ENCODE measurements at regions not wholly inside any gene's neighbourhood (a gene's known extent, or its start where the extent isn't known, plus 50 kb on each side); places are given as distances from the start of the nearest gene placed in this dataset.

DNA sequence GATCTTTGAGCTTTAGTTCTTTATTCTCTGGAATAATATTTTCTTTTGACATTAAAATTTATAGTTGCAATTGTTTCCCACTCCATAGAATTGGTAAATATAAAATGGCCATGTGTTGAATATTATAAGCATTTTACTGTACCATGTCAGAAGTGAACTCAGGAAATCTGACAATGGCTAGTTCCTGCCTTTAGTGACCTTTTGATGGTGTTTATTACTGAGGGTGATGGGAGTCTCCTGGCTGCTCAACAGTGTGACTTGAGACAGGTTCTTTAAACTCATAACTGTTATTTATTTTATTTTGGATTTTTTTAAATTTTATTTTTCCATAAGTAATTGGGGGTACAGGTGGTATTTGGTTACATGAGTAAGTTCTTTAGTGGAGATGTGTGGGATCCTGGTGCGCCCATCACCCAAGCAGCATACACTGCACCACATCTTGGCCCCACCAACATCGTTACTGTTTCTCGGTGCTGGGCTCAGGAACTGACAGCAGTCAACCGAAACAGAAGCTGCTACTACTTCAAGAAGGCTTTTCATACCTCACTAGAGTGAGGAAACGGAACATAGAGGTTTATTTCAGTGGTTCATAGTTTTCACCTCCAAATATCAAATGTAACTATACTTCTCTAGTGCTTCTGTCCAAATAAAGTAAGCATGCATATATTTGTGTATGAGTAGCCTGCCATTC, 90.4 kb downstream of the PLEKHG1 start:
- no peak for TF ChIP-seq EZH2phosphoT487 (IDR thresholded peaks at IDR 0.05; ENCODE audit: borderline replicate concordance, low read length)
- no peak for TF ChIP-seq EZH2 (IDR thresholded peaks at IDR 0.05; ENCODE audit: low read length, unreplicated experiment)
- TF ChIP-seq, protein P1, sequence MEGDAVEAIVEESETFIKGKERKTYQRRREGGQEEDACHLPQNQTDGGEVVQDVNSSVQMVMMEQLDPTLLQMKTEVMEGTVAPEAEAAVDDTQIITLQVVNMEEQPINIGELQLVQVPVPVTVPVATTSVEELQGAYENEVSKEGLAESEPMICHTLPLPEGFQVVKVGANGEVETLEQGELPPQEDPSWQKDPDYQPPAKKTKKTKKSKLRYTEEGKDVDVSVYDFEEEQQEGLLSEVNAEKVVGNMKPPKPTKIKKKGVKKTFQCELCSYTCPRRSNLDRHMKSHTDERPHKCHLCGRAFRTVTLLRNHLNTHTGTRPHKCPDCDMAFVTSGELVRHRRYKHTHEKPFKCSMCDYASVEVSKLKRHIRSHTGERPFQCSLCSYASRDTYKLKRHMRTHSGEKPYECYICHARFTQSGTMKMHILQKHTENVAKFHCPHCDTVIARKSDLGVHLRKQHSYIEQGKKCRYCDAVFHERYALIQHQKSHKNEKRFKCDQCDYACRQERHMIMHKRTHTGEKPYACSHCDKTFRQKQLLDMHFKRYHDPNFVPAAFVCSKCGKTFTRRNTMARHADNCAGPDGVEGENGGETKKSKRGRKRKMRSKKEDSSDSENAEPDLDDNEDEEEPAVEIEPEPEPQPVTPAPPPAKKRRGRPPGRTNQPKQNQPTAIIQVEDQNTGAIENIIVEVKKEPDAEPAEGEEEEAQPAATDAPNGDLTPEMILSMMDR (conservative IDR thresholded peaks at IDR 0.05; ENCODE audit: low read depth, low read length) = no peak
- Histone ChIP-seq H3K4me1 (ENCODE audit: insufficient read depth, low read length) (no peaks in the 10 kb centered on the region), H3K27me3 (ENCODE audit: low read length) (no peaks in the 10 kb centered on the region), H4K20me1 (ENCODE audit: low read length) (no peaks in the 10 kb centered on the region), H3K36me3 (ENCODE audit: low read depth, low read length) (no peaks in the 10 kb centered on the region), H3K9me3 (ENCODE audit: low read length) (no peaks in the 10 kb centered on the region), H3K9ac (ENCODE audit: low read length) (no peak overlapping the region), H2AFZ (ENCODE audit: low read length) (no peak overlapping the region), H3K9me2 (replicated peaks; ENCODE audit: low read length) (no peaks in the 10 kb centered on the region), H3K27ac (ENCODE audit: low read length) (no peak overlapping the region), H3K4me3 (ENCODE audit: low read length) (no peak overlapping the region), H3F3A (ENCODE audit: low read length, unreplicated experiment) (no peaks in the 10 kb centered on the region), H3K4me2 (ENCODE audit: low read length) (no peak overlapping the region), H3K79me2 (ENCODE audit: low read length) (no peaks in the 10 kb centered on the region)
- no peak for DNase-seq
- ChIA-PET POLR2A (ENCODE audit: unreplicated experiment) (no interaction called here), CTCF (no interaction called here)
- no peak for ATAC-seq
- no TSS peak for BruUV-seq (replicated peaks)
- intact Hi-C loops (cut with micrococcal nuclease) = no loop called here

DNA sequence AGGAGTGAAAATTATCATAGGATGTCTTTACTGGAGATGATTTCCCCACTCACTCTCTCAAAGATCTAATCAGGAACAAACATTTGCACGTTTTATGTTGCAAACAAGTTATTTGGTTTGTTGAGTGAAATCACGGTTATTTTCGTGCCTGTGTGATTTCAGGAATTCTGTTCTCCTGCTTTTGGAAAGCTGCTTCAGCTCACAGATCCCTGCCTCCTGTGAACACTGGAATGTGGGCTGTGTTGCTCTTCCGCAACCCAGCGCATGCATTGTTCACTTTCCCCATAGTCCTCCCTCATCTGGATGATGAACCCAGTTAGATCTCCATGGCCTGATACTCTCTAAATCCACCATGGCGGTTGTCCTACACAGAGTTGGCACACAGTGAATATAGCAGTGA, 91.0 kb downstream of the PLEKHG1 start:
- intact Hi-C loops (cut with micrococcal nuclease) = no loop called here
- H3K27me3 ChIP-seq (ENCODE audit: low read length) = no peaks in the 10 kb centered on the region
- H3K9me2 ChIP-seq (replicated peaks; ENCODE audit: low read length) = no peaks in the 10 kb centered on the region
- no peak for DNase-seq
- no peaks in the 10 kb centered on the region for H4K20me1 ChIP-seq (ENCODE audit: low read length)
- no TSS peak for BruUV-seq (replicated peaks)
- no peak overlapping the region for H2AFZ ChIP-seq (ENCODE audit: low read length)
- no peaks in the 10 kb centered on the region for H3F3A ChIP-seq (ENCODE audit: low read length, unreplicated experiment)
- H3K36me3 ChIP-seq (ENCODE audit: low read depth, low read length) = no peaks in the 10 kb centered on the region
- no peak overlapping the region for H3K4me3 ChIP-seq (ENCODE audit: low read length)
- H3K4me2 ChIP-seq (ENCODE audit: low read length) = no peak overlapping the region
- ATAC-seq = no peak
- CTCF ChIA-PET = no interaction called here
- H3K27ac ChIP-seq (ENCODE audit: low read length) = no peak overlapping the region
- TF ChIP-seq, protein P1 (conservative IDR thresholded peaks at IDR 0.05; ENCODE audit: low read depth, low read length) = no peak
- TF ChIP-seq EZH2phosphoT487 (IDR thresholded peaks at IDR 0.05; ENCODE audit: borderline replicate concordance, low read length) = no peak
- TF ChIP-seq EZH2 (IDR thresholded peaks at IDR 0.05; ENCODE audit: low read length, unreplicated experiment) = no peak
- H3K9ac ChIP-seq (ENCODE audit: low read length) = no peak overlapping the region
- peaks cover 3% of the 10 kb centered on the region; the same call in 1 of the 2 replicates for H3K4me1 ChIP-seq (ENCODE audit: insufficient read depth, low read length)
- no peaks in the 10 kb centered on the region for H3K9me3 ChIP-seq (ENCODE audit: low read length)
- POLR2A ChIA-PET (ENCODE audit: unreplicated experiment) = no interaction called here
- no peaks in the 10 kb centered on the region for H3K79me2 ChIP-seq (ENCODE audit: low read length)

DNA sequence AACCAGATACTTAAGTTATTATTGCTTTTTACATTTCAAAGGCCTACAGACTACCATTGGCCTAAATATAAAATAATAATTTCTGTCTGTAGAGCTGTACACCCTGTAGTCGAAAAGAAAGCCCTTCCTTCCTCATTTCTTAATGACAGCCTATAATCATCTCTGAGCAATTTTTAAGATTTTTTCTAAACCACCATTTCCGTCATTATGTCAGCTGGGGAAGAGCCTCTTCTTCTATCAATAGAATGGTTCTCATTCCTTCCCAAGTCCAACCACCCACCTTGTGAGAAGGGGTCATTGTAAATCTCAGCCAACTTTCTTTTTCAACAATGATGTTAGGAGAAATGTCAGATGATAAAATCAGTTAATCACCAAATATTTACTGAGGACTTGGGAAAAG, 91.8 kb downstream of the PLEKHG1 start:
- H3K4me1 ChIP-seq (ENCODE audit: insufficient read depth, low read length) = peaks cover 5% of the 10 kb centered on the region; the same call in 1 of the 2 replicates
- no peak overlapping the region for H3K4me2 ChIP-seq (ENCODE audit: low read length)
- intact Hi-C loops (cut with micrococcal nuclease) = no loop called here
- H3K27me3 ChIP-seq (ENCODE audit: low read length) = no peaks in the 10 kb centered on the region
- H3K9me2 ChIP-seq (replicated peaks; ENCODE audit: low read length) = no peaks in the 10 kb centered on the region
- no peaks in the 10 kb centered on the region for H3F3A ChIP-seq (ENCODE audit: low read length, unreplicated experiment)
- DNase-seq (no peak), ATAC-seq (no peak)
- no peak overlapping the region for H3K27ac ChIP-seq (ENCODE audit: low read length)
- CTCF ChIA-PET = no interaction called here
- H4K20me1 ChIP-seq (ENCODE audit: low read length) = no peaks in the 10 kb centered on the region
- no peak overlapping the region for H3K4me3 ChIP-seq (ENCODE audit: low read length)
- no peak for TF ChIP-seq EZH2phosphoT487 (IDR thresholded peaks at IDR 0.05; ENCODE audit: borderline replicate concordance, low read length)
- H3K9ac ChIP-seq (ENCODE audit: low read length) = no peak overlapping the region
- no peaks in the 10 kb centered on the region for H3K36me3 ChIP-seq (ENCODE audit: low read depth, low read length)
- no peaks in the 10 kb centered on the region for H3K79me2 ChIP-seq (ENCODE audit: low read length)
- POLR2A ChIA-PET (ENCODE audit: unreplicated experiment) = interaction anchor here (0.6 kb wide), 1 partner anchor 114 kb away, joined by 6 read pairs; no protein-coding TSS in a partner anchor
- no peak overlapping the region for H2AFZ ChIP-seq (ENCODE audit: low read length)
- BruUV-seq (replicated peaks) = no TSS peak
- H3K9me3 ChIP-seq (ENCODE audit: low read length) = no peaks in the 10 kb centered on the region

Data from PC-3 (cell line).